Smooth muscle cell (in vitro differentiated cells): ENCODE measurements at regions not wholly inside any gene's neighbourhood (a gene's known extent, or its start where the extent isn't known, plus 50 kb on each side); places are given as distances from the start of the nearest gene placed in this dataset.
A peak's percentile ranks its signal among the peaks of the same experiment; 100 is the strongest.

Experiments used
- DNase-seq: peaks from one replicate; lab custom pipeline; 2025; ENCODE audit not compliant: unreplicated experiment; lab: John Stamatoyannopoulos, UW
- H2AFZ ChIP-seq: fragments of 200-600 bp; sonication (generic); 2 replicates; pipeline ENCODE4 v1.6.0; 2016; ENCODE audit warnings: antibody characterized with exemption, low read depth, mild to moderate bottlenecking
- H3F3A ChIP-seq: fragments of 200-600 bp; sonication (generic); 2 replicates; pipeline ENCODE4 v1.6.0; 2017; ENCODE audit warnings: antibody characterized with exemption, low read depth
- H3K27ac ChIP-seq: fragments of 200-600 bp; sonication (generic); 2 replicates; pipeline ENCODE4 v1.5.1; 2016; ENCODE audit warnings: low read depth, mild to moderate bottlenecking
- H3K27me3 ChIP-seq: fragments of 200-600 bp; sonication (generic); 2 replicates; pipeline ENCODE4 v1.6.1; 2016; ENCODE audit warnings: low read depth, mild to moderate bottlenecking
- H3K36me3 ChIP-seq: fragments of 200-600 bp; sonication (generic); 2 replicates; pipeline ENCODE4 v1.5.1; 2016; ENCODE audit warnings: low read depth
- H3K4me1 ChIP-seq: fragments of 200-600 bp; sonication (generic); 2 replicates; pipeline ENCODE4 v1.5.1; 2016; ENCODE audit warnings: low read depth
- H3K4me2 ChIP-seq: fragments of 200-600 bp; sonication (generic); 2 replicates; pipeline ENCODE4 v1.6.0; 2016; ENCODE audit warnings: mild to moderate bottlenecking
- H3K4me3 ChIP-seq: fragments of 200-600 bp; sonication (generic); 2 replicates; pipeline ENCODE4 v1.5.1; 2016; ENCODE audit warnings: mild to moderate bottlenecking
- H3K79me2 ChIP-seq: fragments of 200-600 bp; sonication (generic); 2 replicates; pipeline ENCODE4 v1.6.0; 2016; ENCODE audit warnings: low read depth, mild to moderate bottlenecking
- H3K9ac ChIP-seq: fragments of 200-600 bp; sonication (generic); 2 replicates; pipeline ENCODE4 v1.6.0; 2016; ENCODE audit warnings: low read depth
- H3K9me3 ChIP-seq: fragments of 200-600 bp; sonication (generic); replicated peaks from 2 replicates; pipeline ENCODE4 v1.5.1; 2016; ENCODE audit warnings: low read depth
- H4K20me1 ChIP-seq: fragments of 200-600 bp; sonication (generic); 2 replicates; pipeline ENCODE4 v1.6.0; 2016; ENCODE audit warnings: low read depth
- WGBS: methylation state at CpG from one replicate; pipeline ENCODE4 v1.1.7; 2016; ENCODE audit warnings: low lambda C conversion rate; 5-methylcytosine and 5-hydroxymethylcytosine counted together
- TF ChIP-seq, protein P1 (sequence below): fragments of 200-600 bp; sonication (generic); IDR thresholded peaks from 2 replicates; pipeline ENCODE4 v1.5.1; 2017; ENCODE audit warnings: borderline replicate concordance, mild to moderate bottlenecking, antibody characterized with exemption; ENCODE audit not compliant: insufficient read depth, poor library complexity, severe bottlenecking

DNA sequence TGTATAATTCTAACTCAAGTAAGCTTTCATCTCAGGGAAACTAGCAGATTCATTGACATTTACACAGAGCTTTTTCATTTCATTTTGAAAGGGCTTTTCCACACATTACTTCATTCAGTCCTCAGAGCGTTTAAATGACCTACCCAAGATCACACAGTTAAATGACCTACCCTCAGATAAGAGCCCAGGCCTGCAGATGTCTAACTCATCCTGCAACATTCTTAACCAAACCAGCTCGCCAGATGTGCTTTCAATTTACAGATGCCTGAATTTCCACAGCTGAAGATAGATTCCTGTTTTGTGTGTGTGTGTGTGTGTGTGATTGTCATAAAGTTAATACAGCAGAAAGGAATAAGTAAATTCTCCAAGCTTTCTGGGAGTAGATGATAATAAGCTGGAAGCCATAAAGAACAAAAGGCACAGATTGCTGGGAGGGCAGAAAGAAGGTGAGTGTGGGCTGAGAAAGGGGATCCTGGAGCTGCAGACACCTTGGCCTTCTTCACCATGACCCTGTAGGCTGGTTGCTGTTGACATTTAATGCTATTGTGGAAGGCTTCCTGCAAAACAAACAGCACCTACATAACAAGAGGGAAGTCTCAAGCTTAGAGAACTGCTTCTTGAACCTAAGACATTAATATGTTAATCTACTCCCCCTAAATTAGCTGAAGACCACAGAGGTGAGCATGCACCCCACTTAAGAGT lies 489.7 kb upstream of the CELF2 start:
- no peak for DNase-seq
- Histone ChIP-seq H3K4me3 (no peak overlapping the region), H3K36me3 (no peaks in the 10 kb centered on the region), H2AFZ (no peak overlapping the region), H3F3A (peaks cover 6% of the 10 kb centered on the region), H3K4me2 (peak overlapping the region; percentile 7), H3K27ac (no peak overlapping the region), H3K79me2 (no peaks in the 10 kb centered on the region), H3K27me3 (no peaks in the 10 kb centered on the region), H3K4me1 (peaks cover 3% of the 10 kb centered on the region), H4K20me1 (no peaks in the 10 kb centered on the region), H3K9ac (no peak overlapping the region), H3K9me3 (no peaks in the 10 kb centered on the region)
- TF ChIP-seq, protein P1, sequence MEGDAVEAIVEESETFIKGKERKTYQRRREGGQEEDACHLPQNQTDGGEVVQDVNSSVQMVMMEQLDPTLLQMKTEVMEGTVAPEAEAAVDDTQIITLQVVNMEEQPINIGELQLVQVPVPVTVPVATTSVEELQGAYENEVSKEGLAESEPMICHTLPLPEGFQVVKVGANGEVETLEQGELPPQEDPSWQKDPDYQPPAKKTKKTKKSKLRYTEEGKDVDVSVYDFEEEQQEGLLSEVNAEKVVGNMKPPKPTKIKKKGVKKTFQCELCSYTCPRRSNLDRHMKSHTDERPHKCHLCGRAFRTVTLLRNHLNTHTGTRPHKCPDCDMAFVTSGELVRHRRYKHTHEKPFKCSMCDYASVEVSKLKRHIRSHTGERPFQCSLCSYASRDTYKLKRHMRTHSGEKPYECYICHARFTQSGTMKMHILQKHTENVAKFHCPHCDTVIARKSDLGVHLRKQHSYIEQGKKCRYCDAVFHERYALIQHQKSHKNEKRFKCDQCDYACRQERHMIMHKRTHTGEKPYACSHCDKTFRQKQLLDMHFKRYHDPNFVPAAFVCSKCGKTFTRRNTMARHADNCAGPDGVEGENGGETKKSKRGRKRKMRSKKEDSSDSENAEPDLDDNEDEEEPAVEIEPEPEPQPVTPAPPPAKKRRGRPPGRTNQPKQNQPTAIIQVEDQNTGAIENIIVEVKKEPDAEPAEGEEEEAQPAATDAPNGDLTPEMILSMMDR, result no peak
- WGBS, result 18% methylated on average over 2 of the region's 2 CpGs

DNA sequence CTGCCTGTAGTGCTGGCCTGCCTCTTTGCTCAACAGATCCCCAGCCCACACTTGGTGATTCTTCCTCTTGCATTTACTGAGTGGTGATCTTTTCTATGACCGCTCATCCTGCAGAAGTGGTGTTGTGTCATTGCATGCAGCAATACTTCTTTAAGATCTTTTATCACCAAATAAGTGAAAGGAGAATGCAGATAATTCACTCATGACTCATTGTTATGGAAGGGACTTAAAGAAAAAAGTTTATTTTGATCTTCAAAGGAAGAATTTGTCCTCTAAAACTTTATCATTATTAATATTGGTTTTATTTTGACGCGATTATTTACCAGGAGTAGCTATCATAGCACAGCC lies 489.1 kb upstream of the CELF2 start:
- 62% methylated on average over 3 of the region's 3 CpGs for WGBS
- no peak for DNase-seq

DNA sequence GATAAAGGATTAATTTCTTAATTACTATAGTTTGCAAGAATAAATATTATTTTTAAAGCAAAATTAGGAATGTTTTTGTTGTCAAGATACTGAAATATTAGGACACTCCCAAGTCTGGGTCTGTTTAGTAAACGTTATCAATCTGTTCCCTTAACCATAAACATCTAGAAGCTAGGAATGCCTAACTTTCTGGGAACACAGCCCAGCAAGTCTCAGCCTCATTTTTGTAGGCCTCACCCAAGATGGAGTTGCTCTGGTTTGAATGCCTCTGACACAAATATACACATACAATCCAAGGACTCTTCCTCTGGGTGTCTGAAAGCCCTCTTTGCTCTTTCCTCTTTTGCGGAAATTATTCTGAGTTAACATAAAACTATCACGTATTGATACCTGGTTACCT lies 487.4 kb upstream of the CELF2 start:
- Histone ChIP-seq H3K79me2 (no peaks in the 10 kb centered on the region), H4K20me1 (no peaks in the 10 kb centered on the region), H3K27ac (no peak overlapping the region), H2AFZ (no peak overlapping the region), H3F3A (peaks cover 15% of the 10 kb centered on the region), H3K4me1 (peaks cover 3% of the 10 kb centered on the region), H3K27me3 (no peaks in the 10 kb centered on the region), H3K9ac (no peak overlapping the region), H3K4me2 (no peak overlapping the region), H3K36me3 (no peaks in the 10 kb centered on the region), H3K9me3 (no peaks in the 10 kb centered on the region), H3K4me3 (no peak overlapping the region)
- TF ChIP-seq, protein P1, result no peak
- WGBS, result 62% methylated on average over 3 of the region's 3 CpGs
- no peak for DNase-seq

More for the DNA sequence above, 489.1 kb upstream of the CELF2 start:
- Histone ChIP-seq H3K79me2 (no peaks in the 10 kb centered on the region), H3F3A (peaks cover 12% of the 10 kb centered on the region), H3K4me1 (peaks cover 3% of the 10 kb centered on the region), H3K27me3 (no peaks in the 10 kb centered on the region), H3K36me3 (no peaks in the 10 kb centered on the region), H4K20me1 (no peaks in the 10 kb centered on the region), H3K27ac (peak overlapping the region; percentile 14), H2AFZ (no peak overlapping the region), H3K9me3 (no peaks in the 10 kb centered on the region), H3K4me3 (no peak overlapping the region), H3K9ac (no peak overlapping the region), H3K4me2 (peak overlapping the region; percentile 37)
- TF ChIP-seq, protein P1, result no peak

DNA sequence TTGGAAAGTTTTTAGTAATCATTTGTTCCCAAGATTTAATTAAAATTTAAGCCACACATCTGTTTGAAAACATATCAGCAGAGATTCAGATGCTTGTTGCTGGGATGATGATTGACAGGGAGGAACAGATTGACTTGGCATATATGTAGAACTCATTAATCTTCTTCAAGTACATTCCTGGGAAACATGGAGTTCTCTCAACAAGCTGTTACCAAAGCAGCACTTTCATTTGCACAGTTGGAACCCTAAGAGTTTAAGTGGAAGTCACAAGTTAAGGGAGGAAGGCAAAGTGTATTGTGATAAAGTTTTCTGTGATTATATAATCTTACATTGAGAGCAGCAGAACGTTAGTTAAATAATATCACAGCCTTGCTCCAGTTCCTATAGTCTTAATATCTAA lies 485.4 kb upstream of the CELF2 start:
- Histone ChIP-seq H3K4me1 (peaks cover 3% of the 10 kb centered on the region), H3K27ac (no peak overlapping the region), H3K36me3 (no peaks in the 10 kb centered on the region), H3K9ac (no peak overlapping the region), H2AFZ (no peak overlapping the region), H3K4me2 (no peak overlapping the region), H3K79me2 (no peaks in the 10 kb centered on the region), H3K27me3 (no peaks in the 10 kb centered on the region), H3K9me3 (no peaks in the 10 kb centered on the region), H3K4me3 (no peak overlapping the region), H3F3A (peaks cover 15% of the 10 kb centered on the region), H4K20me1 (no peaks in the 10 kb centered on the region)
- DNase-seq, result no peak
- TF ChIP-seq, protein P1, result no peak
- WGBS, result 83% methylated on average over 1 of the region's 1 CpG
